ENCODE measurements at regions not wholly inside any gene's neighbourhood (a gene's known extent, or its start where the extent isn't known, plus 50 kb on each side); places are given as distances from the start of the nearest gene placed in this dataset.

DNA sequence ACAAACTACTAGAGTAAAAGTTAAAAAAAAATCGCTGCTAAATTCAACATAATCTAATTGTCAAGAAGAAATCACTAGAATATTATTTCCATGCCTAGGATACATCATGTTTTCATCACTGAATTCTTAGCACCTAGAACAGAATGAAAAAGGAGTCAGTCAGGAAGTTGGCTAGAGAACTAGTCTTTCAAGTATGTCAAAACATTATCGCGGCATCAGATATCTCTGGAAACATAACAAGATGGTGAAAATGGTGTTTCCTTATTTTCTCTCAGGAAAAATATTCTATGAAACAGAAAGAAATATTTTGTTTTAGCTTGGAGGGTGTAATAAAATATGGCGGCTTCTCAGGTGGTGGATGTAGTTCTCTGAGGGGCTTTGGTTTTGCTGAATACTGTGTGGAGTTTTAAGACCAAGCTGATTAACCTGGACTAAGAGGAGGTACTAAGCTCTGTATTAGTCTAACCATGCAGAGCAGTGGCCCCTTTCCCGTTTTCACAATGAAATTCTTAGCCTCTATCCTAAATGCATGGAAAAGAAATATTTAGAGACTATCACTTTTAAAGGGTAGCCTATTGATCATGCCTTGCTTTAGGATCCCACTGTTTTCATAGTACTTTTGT is 205.6 kb downstream of the MDFIC start:
- no peaks in the 10 kb centered on the region for H3K27me3 ChIP-seq (ENCODE audit: control insufficient read depth, insufficient read depth, low read length)
- H3K4me3 ChIP-seq (ENCODE audit: low read length) = no peak overlapping the region
- no peaks in the 10 kb centered on the region for H3K4me1 ChIP-seq (ENCODE audit: control insufficient read depth, low read depth, low read length)
- H3K9ac ChIP-seq (ENCODE audit: low read length) = no peak overlapping the region
- H3K9me3 ChIP-seq (ENCODE audit: control insufficient read depth, low read depth, low read length) = no peaks in the 10 kb centered on the region
- H3K36me3 ChIP-seq (ENCODE audit: control insufficient read depth, low read depth, low read length) = no peaks in the 10 kb centered on the region
- H3K27ac ChIP-seq (ENCODE audit: low read length) = no peak overlapping the region

DNA sequence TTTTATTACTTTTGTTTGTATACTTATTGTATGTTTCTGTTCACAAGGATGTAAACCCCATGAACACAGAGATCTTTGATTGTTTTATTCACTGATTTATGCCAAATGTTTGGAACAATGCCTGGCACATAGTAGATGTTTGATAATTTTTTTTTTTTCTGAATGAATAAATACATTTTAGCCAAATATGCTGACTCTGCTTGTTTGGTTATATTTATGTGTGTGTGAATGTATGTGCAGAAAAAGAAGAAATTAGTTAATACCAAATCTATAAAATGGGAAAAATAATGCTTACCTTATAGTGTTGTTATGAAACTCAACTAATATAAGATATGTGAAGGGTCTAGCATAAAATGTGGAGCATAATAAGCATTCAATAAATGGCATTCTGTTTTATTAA is 203.9 kb downstream of the MDFIC start:
- no peak overlapping the region for H3K27ac ChIP-seq (ENCODE audit: low read length)
- no peaks in the 10 kb centered on the region for H3K36me3 ChIP-seq (ENCODE audit: control insufficient read depth, low read depth, low read length)
- H3K9ac ChIP-seq (ENCODE audit: low read length) = no peak overlapping the region
- H3K4me3 ChIP-seq (ENCODE audit: low read length) = no peak overlapping the region
- no peaks in the 10 kb centered on the region for H3K27me3 ChIP-seq (ENCODE audit: control insufficient read depth, insufficient read depth, low read length)
- no peaks in the 10 kb centered on the region for H3K4me1 ChIP-seq (ENCODE audit: control insufficient read depth, low read depth, low read length)
- H3K9me3 ChIP-seq (ENCODE audit: control insufficient read depth, low read depth, low read length) = no peaks in the 10 kb centered on the region

DNA sequence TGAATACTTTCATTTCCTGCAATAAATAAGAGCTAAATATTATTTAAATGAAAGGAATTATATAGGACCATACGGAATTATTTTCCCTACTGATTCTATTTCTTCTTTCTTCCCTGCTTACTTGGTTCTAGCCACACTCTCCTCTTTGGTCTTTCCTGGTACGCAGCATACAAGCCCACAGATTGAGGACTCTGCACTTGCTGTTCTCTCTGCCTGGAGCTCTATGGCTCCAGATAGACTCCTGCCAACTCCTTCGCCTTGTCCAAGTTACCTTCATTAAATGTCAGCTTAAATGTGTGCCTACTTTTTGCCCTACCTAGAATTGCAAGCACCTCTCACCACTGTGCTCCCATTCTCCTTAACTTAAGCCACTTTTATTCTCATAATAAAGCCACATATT is 203.4 kb downstream of the MDFIC start:
- Histone ChIP-seq H3K36me3 (ENCODE audit: control insufficient read depth, low read depth, low read length) (no peaks in the 10 kb centered on the region), H3K9ac (ENCODE audit: low read length) (no peak overlapping the region), H3K4me1 (ENCODE audit: control insufficient read depth, low read depth, low read length) (no peaks in the 10 kb centered on the region)

DNA sequence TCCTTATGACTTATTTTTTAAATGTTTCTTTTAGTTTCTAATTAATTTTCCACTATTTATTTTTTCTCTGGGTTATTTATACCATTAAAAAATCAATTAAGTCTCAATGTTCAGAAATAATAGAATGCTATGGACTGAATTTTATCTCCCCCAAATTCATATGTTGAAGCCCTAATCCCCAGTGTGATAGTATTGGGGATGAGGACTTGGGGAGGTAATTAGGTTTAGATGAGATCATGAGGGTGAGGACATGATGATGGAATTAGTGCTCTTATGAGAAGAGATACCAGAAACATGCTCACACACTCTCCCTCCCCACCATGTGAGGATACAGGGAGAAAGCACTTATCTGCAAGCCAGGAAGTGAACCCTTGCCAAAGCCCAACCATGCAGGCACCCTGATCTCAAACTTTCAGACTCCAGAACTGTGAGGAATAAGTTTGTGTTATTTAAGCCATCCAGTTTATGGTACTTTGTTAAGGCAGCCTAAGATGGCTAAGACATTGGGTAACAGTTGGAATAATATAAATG is 202.6 kb downstream of the MDFIC start:
- Histone ChIP-seq H3K9me3 (ENCODE audit: control insufficient read depth, low read depth, low read length) (no peaks in the 10 kb centered on the region), H3K9ac (ENCODE audit: low read length) (no peak overlapping the region), H3K4me1 (ENCODE audit: control insufficient read depth, low read depth, low read length) (no peaks in the 10 kb centered on the region), H3K36me3 (ENCODE audit: control insufficient read depth, low read depth, low read length) (no peaks in the 10 kb centered on the region), H3K27ac (ENCODE audit: low read length) (no peak overlapping the region), H3K27me3 (ENCODE audit: control insufficient read depth, insufficient read depth, low read length) (no peaks in the 10 kb centered on the region), H3K4me3 (ENCODE audit: low read length) (no peak overlapping the region)

More for the DNA sequence above, 203.4 kb downstream of the MDFIC start:
- Histone ChIP-seq H3K9me3 (ENCODE audit: control insufficient read depth, low read depth, low read length) (no peaks in the 10 kb centered on the region), H3K27ac (ENCODE audit: low read length) (no peak overlapping the region), H3K4me3 (ENCODE audit: low read length) (no peak overlapping the region), H3K27me3 (ENCODE audit: control insufficient read depth, insufficient read depth, low read length) (no peaks in the 10 kb centered on the region)

- Histone ChIP-seq H3K27ac (ENCODE audit: low read length) (no peak overlapping the region), H3K27me3 (ENCODE audit: control insufficient read depth, insufficient read depth, low read length) (no peaks in the 10 kb centered on the region), H3K36me3 (ENCODE audit: control insufficient read depth, low read depth, low read length) (no peaks in the 10 kb centered on the region), H3K4me3 (ENCODE audit: low read length) (no peak overlapping the region), H3K4me1 (ENCODE audit: control insufficient read depth, low read depth, low read length) (no peaks in the 10 kb centered on the region), H3K9me3 (ENCODE audit: control insufficient read depth, low read depth, low read length) (no peaks in the 10 kb centered on the region), H3K9ac (ENCODE audit: low read length) (no peak overlapping the region)
Measured at GRCh38 chr7:115123441-115123840, 201.5 kb downstream of the MDFIC start.

- Histone ChIP-seq H3K27me3 (ENCODE audit: control insufficient read depth, insufficient read depth, low read length) (no peaks in the 10 kb centered on the region), H3K36me3 (ENCODE audit: control insufficient read depth, low read depth, low read length) (no peaks in the 10 kb centered on the region), H3K9me3 (ENCODE audit: control insufficient read depth, low read depth, low read length) (no peaks in the 10 kb centered on the region), H3K27ac (ENCODE audit: low read length) (no peak overlapping the region), H3K4me3 (ENCODE audit: low read length) (no peak overlapping the region), H3K9ac (ENCODE audit: low read length) (no peak overlapping the region), H3K4me1 (ENCODE audit: control insufficient read depth, low read depth, low read length) (no peaks in the 10 kb centered on the region)
Measured at GRCh38 chr7:115122388-115122787, 200.5 kb downstream of the MDFIC start.

GRCh38 chr7:115117748-115118147 is 195.9 kb downstream of the MDFIC start:
- Histone ChIP-seq H3K9ac (ENCODE audit: low read length) (no peak overlapping the region), H3K4me1 (ENCODE audit: control insufficient read depth, low read depth, low read length) (no peaks in the 10 kb centered on the region), H3K36me3 (ENCODE audit: control insufficient read depth, low read depth, low read length) (no peaks in the 10 kb centered on the region), H3K27me3 (ENCODE audit: control insufficient read depth, insufficient read depth, low read length) (no peaks in the 10 kb centered on the region), H3K9me3 (ENCODE audit: control insufficient read depth, low read depth, low read length) (no peaks in the 10 kb centered on the region), H3K27ac (ENCODE audit: low read length) (no peak overlapping the region), H3K4me3 (ENCODE audit: low read length) (no peak overlapping the region)

DNA sequence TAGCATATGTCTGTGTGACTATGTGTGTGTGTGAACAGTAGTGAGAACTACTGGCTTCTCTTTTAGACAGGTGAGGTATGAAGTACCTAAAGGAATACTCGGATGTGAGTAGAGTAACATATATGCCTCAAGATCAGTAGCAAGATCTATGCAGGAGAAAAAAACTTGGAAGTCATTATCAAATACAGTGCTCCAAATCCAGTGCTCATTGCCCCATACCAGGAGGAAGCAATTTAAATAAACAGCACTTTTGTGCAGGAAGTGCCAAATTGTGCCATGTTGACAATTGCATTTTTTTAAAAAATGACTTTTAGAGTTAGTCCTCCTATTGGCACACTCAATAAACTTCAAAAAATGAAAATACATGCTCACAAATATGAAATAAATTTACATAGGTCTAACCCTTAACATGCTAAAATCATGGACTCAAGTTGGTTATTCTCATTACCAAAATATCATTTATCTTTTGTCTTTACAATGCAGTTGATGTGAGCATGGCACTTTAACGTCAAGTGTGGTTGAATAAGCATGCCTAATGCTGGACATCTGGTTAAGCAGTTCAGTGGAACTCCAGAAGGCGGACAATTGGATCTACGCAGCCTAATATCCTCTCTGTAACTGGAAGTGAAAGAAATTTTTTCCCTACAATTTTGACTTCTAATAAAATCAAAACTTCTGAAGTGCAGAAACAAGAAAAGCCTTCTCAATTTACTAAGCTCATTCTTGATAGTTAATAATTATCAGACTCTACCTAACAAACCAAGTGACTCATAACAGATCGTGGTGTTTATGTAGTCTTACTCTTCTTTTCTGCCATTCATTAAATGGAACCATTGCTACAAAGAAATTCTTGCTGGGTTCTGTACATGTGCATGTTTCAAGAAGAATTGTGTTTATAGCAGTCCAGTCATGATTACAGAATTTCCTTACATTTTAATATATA is 195.2 kb downstream of the MDFIC start:
- Histone ChIP-seq H3K4me3 (ENCODE audit: low read length) (no peak overlapping the region), H3K9me3 (ENCODE audit: control insufficient read depth, low read depth, low read length) (no peaks in the 10 kb centered on the region), H3K27me3 (ENCODE audit: control insufficient read depth, insufficient read depth, low read length) (no peaks in the 10 kb centered on the region), H3K27ac (ENCODE audit: low read length) (no peak overlapping the region), H3K36me3 (ENCODE audit: control insufficient read depth, low read depth, low read length) (no peaks in the 10 kb centered on the region), H3K4me1 (ENCODE audit: control insufficient read depth, low read depth, low read length) (no peaks in the 10 kb centered on the region), H3K9ac (ENCODE audit: low read length) (no peak overlapping the region)

- Histone ChIP-seq H3K27ac (ENCODE audit: low read length) (no peak overlapping the region), H3K27me3 (ENCODE audit: control insufficient read depth, insufficient read depth, low read length) (no peaks in the 10 kb centered on the region), H3K9ac (ENCODE audit: low read length) (no peak overlapping the region), H3K36me3 (ENCODE audit: control insufficient read depth, low read depth, low read length) (no peaks in the 10 kb centered on the region), H3K9me3 (ENCODE audit: control insufficient read depth, low read depth, low read length) (no peaks in the 10 kb centered on the region), H3K4me1 (ENCODE audit: control insufficient read depth, low read depth, low read length) (no peaks in the 10 kb centered on the region), H3K4me3 (ENCODE audit: low read length) (no peak overlapping the region)
Measured at GRCh38 chr7:115113776-115114175, 191.9 kb downstream of the MDFIC start.

DNA sequence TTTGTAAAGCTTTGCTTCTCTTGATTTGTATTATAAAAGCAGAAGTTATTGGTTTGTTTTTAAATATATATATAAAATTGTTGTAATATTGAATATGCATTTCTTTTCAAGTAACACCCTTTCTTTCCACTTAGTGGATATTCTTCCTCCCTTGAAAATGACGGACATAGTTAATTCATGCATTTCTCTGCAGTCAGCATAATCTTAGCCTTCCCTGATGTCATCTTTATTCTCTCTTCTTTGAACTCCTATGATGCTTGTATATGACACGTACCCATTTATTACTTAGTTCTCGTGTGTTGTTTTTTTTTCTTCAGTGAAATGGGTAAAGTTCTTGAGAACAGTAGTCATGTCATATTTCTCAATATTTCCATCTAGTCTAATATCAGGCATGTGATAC is 191.2 kb downstream of the MDFIC start:
- Histone ChIP-seq H3K4me3 (ENCODE audit: low read length) (no peak overlapping the region), H3K36me3 (ENCODE audit: control insufficient read depth, low read depth, low read length) (no peaks in the 10 kb centered on the region), H3K9ac (ENCODE audit: low read length) (no peak overlapping the region), H3K4me1 (ENCODE audit: control insufficient read depth, low read depth, low read length) (no peaks in the 10 kb centered on the region), H3K27ac (ENCODE audit: low read length) (no peak overlapping the region), H3K27me3 (ENCODE audit: control insufficient read depth, insufficient read depth, low read length) (no peaks in the 10 kb centered on the region), H3K9me3 (ENCODE audit: control insufficient read depth, low read depth, low read length) (no peaks in the 10 kb centered on the region)

DNA sequence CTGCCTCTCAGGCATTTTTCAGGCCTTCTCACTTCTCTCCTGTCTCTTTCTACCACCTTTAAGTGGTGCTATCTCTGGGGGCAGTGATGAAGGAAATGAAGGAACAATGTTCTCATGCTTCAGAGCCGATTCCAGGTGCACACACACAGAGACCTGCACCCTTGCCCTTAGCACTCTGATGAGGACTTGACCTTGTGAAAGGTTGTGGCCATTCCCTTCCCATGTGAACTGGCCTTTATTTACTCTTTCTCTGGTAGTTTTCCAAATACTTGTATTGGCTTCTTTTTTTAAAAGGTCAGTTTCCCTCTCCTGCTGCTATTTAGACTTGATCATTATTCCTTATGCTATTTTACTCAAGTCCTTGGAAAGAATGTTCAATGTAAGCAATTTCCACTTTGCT is 188.6 kb downstream of the MDFIC start:
- H3K36me3 ChIP-seq (ENCODE audit: control insufficient read depth, low read depth, low read length) = no peaks in the 10 kb centered on the region
- no peaks in the 10 kb centered on the region for H3K4me1 ChIP-seq (ENCODE audit: control insufficient read depth, low read depth, low read length)
- H3K4me3 ChIP-seq (ENCODE audit: low read length) = no peak overlapping the region
- H3K9me3 ChIP-seq (ENCODE audit: control insufficient read depth, low read depth, low read length) = no peaks in the 10 kb centered on the region
- no peaks in the 10 kb centered on the region for H3K27me3 ChIP-seq (ENCODE audit: control insufficient read depth, insufficient read depth, low read length)
- no peak overlapping the region for H3K27ac ChIP-seq (ENCODE audit: low read length)
- H3K9ac ChIP-seq (ENCODE audit: low read length) = no peak overlapping the region

All from iPS-18a (cell line).